ENCODE measurements at regions not wholly inside any gene's neighbourhood (a gene's known extent, or its start where the extent isn't known, plus 50 kb on each side); places are given as distances from the start of the nearest gene placed in this dataset.

DNA sequence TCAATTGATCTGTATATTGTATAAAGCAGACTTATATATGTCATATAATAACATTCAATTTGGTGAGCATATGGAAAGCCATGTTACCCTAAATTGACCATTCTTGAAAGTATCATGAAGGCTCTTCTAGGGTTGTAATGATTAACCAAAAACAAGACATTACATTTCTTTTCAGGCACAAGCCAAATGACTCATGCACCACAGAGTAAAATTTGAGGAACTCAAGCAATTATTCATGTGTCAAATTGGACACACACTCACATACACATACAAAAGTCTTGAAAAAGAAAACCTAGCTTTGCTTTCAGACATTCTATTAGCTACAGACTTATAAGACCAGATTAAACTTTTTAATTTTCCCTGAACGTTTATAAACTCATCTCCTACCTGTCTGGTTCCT is 146.5 kb upstream of the PCDH18 start:
- Histone ChIP-seq H3K4me2 (ENCODE audit: low read depth, low read length) (no peak overlapping the region), H3K9me1 (ENCODE audit: insufficient read depth, low read length) (peaks cover 4% of the 10 kb centered on the region; the same call in 1 of the 2 replicates), H3K79me1 (ENCODE audit: low read depth in 1 of 2, low read length in 2 of 2) (0 out of 4 replicates have a peak, but pooled peaks cover 0 to 2% of the 10 kb centered on the region in 2 experiments), H2AFZ (replicated peaks; ENCODE audit: low read length, poor library complexity) (no peak overlapping the region), H3K4ac (ENCODE audit: low read depth, low read length) (peak overlapping the region; percentile 50; the same call in 1 of the 2 replicates), H3K27me3 (ENCODE audit: control insufficient read depth, insufficient read depth, low read length) (no peaks in the 10 kb centered on the region), H3K27ac (ENCODE audit: insufficient read depth, low read length) (no peak overlapping the region), H3K18ac (ENCODE audit: low read depth, low read length) (peak overlapping the region; percentile 89), H4K91ac (ENCODE audit: insufficient read depth, low read depth, low read length) (no peak overlapping the region), H2BK120ac (ENCODE audit: low read depth, low read length) (peak overlapping the region; percentile 80), H4K5ac (ENCODE audit: low read depth, low read length) (no peak overlapping the region), H3K36me3 (ENCODE audit: control insufficient read depth, insufficient read depth, low read length) (no peaks in the 10 kb centered on the region), H3K23ac (ENCODE audit: low read depth, low read length) (no peak overlapping the region), H4K20me1 (ENCODE audit: insufficient read depth, low read length) (no peaks in the 10 kb centered on the region), H2BK5ac (ENCODE audit: low read depth, low read length, poor library complexity, severe bottlenecking) (peak overlapping the region; percentile 98), H3K4me3 (ENCODE audit: insufficient read depth, low read depth, low read length) (no peak overlapping the region), H2BK20ac (ENCODE audit: low read depth, low read length) (peak overlapping the region; percentile 47; the same call in 1 of the 2 replicates), H2AK9ac (replicated peaks; ENCODE audit: low read depth, low read length, poor library complexity) (no peak overlapping the region), H3K14ac (replicated peaks; ENCODE audit: low read depth, low read length) (no peak overlapping the region), H3K9ac (ENCODE audit: low read depth, low read length) (no peak overlapping the region), H2AK5ac (ENCODE audit: low read depth, low read length) (no peak overlapping the region), H4K8ac (ENCODE audit: low read depth in 2 of 2, low read length in 2 of 2) (peak overlapping the region in 1 of 2 experiments; percentile 63; a peak in 1 of 4 replicates), H3K56ac (ENCODE audit: extremely low read depth, insufficient read depth, low read length) (no peak overlapping the region), H3K4me1 (ENCODE audit: control insufficient read depth, insufficient read depth, low read length) (peaks cover 5% of the 10 kb centered on the region), H2BK15ac (ENCODE audit: low read depth, low read length) (peak overlapping the region; percentile 79; the same call in 1 of the 3 replicates), H3K9me3 (ENCODE audit: control insufficient read depth, insufficient read depth, low read length) (no peaks in the 10 kb centered on the region)
- no CpG with 5 or more reads among the region's 1 CpG for WGBS, 2 experiments (ENCODE audit: extremely low coverage in 2 of 2, insufficient read length in 1 of 2)
- peak; percentile 24; the same call in 1 of the 2 replicates for ATAC-seq (ENCODE audit: low read depth)
- dilution Hi-C loops (cut with HindIII; ENCODE audit: low sequenced_read_pairs, unreplicated experiment), result no loop called here
- TF ChIP-seq CHD1 (IDR thresholded peaks at IDR 0.05; ENCODE audit: low read depth, low read length) (no peak), SMC3 (IDR thresholded peaks at IDR 0.05; ENCODE audit: low read depth, low read length) (no peak), NFE2L2 (IDR thresholded peaks at IDR 0.05; ENCODE audit: low read depth, low read length) (no peak), RCOR1 (IDR thresholded peaks at IDR 0.05; ENCODE audit: insufficient replicate concordance, low read length) (no peak), BHLHE40 (IDR thresholded peaks at IDR 0.05; ENCODE audit: low read depth, low read length) (no peak), MAFK (IDR thresholded peaks at IDR 0.05; ENCODE audit: low read depth, low read length) (no peak), RFX5 (IDR thresholded peaks at IDR 0.05; ENCODE audit: low read depth, low read length) (no peak), FOS (IDR thresholded peaks at IDR 0.05; ENCODE audit: low read depth, low read length) (peak; percentile 54)
- peak; percentile 81 for DNase-seq
- ChIA-PET CTCF (no interaction called here), POLR2A (ENCODE audit: unreplicated experiment) (no interaction called here)
- BruUV-seq (replicated peaks), result no TSS peak
- in situ Hi-C loops (cut with MboI; ENCODE audit: low sequenced_read_pairs), result no loop called here
- intact Hi-C loops (cut with micrococcal nuclease), result no loop called here

Data from IMR-90 (cell line).